ENCODE measurements at regions not wholly inside any gene's neighbourhood (a gene's known extent, or its start where the extent isn't known, plus 50 kb on each side); places are given as distances from the start of the nearest gene placed in this dataset.
A peak's percentile ranks its signal among the peaks of the same experiment; 100 is the strongest.

GRCh38 chr4:145301386-145302080 lies 121.1 kb upstream of the OTUD4 start:
- Histone ChIP-seq H3K27me3 (ENCODE audit: insufficient read depth, low read length) (no peaks in the 10 kb centered on the region), H2BK5ac (ENCODE audit: insufficient read length, low read length) (no peak overlapping the region), H3K23me2 (ENCODE audit: insufficient read length, low read depth, low read length, poor library complexity, severe bottlenecking) (no peaks in the 10 kb centered on the region), H2BK12ac (ENCODE audit: insufficient read length, low read depth, low read length) (no peak overlapping the region), H3K4me2 (ENCODE audit: insufficient read depth, insufficient read length, low read length) (no peak overlapping the region), H4K20me1 (ENCODE audit: control insufficient read depth, insufficient read depth, insufficient read length) (no peaks in the 10 kb centered on the region), H4K8ac (replicated peaks; ENCODE audit: insufficient read length, low read depth, low read length) (no peak overlapping the region), H2AFZ (ENCODE audit: low read length) (no peak overlapping the region), H2BK15ac (ENCODE audit: low read depth, low read length) (no peak overlapping the region), H4K91ac (ENCODE audit: insufficient read length, low read depth, low read length) (no peak overlapping the region), H3K14ac (ENCODE audit: insufficient read depth, low read length) (no peak overlapping the region), H2BK120ac (ENCODE audit: low read depth, low read length, poor library complexity, severe bottlenecking) (no peak overlapping the region), H3K79me1 (ENCODE audit: insufficient read depth, low read depth, low read length, poor library complexity, severe bottlenecking) (no peaks in the 10 kb centered on the region), H3K23ac (ENCODE audit: insufficient read length, low read depth, low read length) (no peak overlapping the region), H3K9me3 (ENCODE audit: control insufficient read depth, low read depth, low read length) (no peaks in the 10 kb centered on the region), H3K27ac (ENCODE audit: insufficient read length, low read depth, low read length) (no peak overlapping the region), H4K5ac (ENCODE audit: insufficient read length, low read depth, low read length) (no peak overlapping the region), H2AK5ac (ENCODE audit: insufficient read length, low read length) (no peak overlapping the region), H3T11ph (ENCODE audit: low read length) (no peak overlapping the region), H2BK20ac (ENCODE audit: low read depth, low read length, poor library complexity, severe bottlenecking) (no peak overlapping the region), H3K56ac (ENCODE audit: insufficient read length, low read depth, low read length) (no peak overlapping the region), H3K4ac (ENCODE audit: low read depth, low read length) (no peak overlapping the region), H3K9ac (ENCODE audit: extremely low read depth, insufficient read length, low read length) (no peak overlapping the region), H3K18ac (ENCODE audit: insufficient read length, low read depth, low read length) (no peak overlapping the region), H3K4me1 (ENCODE audit: insufficient read depth, low read length) (no peaks in the 10 kb centered on the region), H3K79me2 (ENCODE audit: insufficient read depth, low read length) (no peaks in the 10 kb centered on the region)
- no CpG with 5 or more reads among the region's 4 CpGs for WGBS (ENCODE audit: extremely low coverage, insufficient read length, low lambda C conversion rate)
- H3K9me3 Mint-ChIP-seq = no peaks in the 10 kb centered on the region
- no peak for DNase-seq
- no peaks in the 10 kb centered on the region for H3K4me1 Mint-ChIP-seq
- H3K36me3 Mint-ChIP-seq (ENCODE audit: insufficient read depth in 1 of 3, low read depth in 3 of 3) = no peaks in the 10 kb centered on the region; a peak in 1 of 7 replicates
- H3K4me3 Mint-ChIP-seq = no peak overlapping the region
- peak overlapping the region in 1 of 3 experiments; percentile 19; a peak in 1 of 7 replicates for H3K27ac Mint-ChIP-seq
- TF ChIP-seq CTCF (conservative IDR thresholded peaks at IDR 0.05) = no peak
- H3K27me3 Mint-ChIP-seq (ENCODE audit: low read depth) = no peaks in the 10 kb centered on the region
